Tibial nerve (tissue), 3 donors: ENCODE measurements at regions not wholly inside any gene's neighbourhood (a gene's known extent, or its start where the extent isn't known, plus 50 kb on each side); places are given as distances from the start of the nearest gene placed in this dataset.

ENCODE experiments used
- POLR2A ChIP-seq, 2 donors: fragments of 450-650 bp; IDR thresholded peaks; one replicate each; pipeline ENCODE4 v1.6.1; 2017; ENCODE audit warnings: antibody characterized with exemption in 2 of 2, mild to moderate bottlenecking in 2 of 2, moderate library complexity in 2 of 2
- TF ChIP-seq, protein P1 (sequence below), 5 experiments: fragments of 200-600 bp in 3 of 5; fragments of 450-650 bp in 2 of 5; sonication (generic) in 3 of 5; IDR thresholded peaks; one replicate each; pipeline ENCODE4 v1.5.1; 2016 to 2019; ENCODE audit warnings: antibody characterized with exemption in 5 of 5, mild to moderate bottlenecking in 3 of 5, moderate library complexity in 2 of 5

DNA sequence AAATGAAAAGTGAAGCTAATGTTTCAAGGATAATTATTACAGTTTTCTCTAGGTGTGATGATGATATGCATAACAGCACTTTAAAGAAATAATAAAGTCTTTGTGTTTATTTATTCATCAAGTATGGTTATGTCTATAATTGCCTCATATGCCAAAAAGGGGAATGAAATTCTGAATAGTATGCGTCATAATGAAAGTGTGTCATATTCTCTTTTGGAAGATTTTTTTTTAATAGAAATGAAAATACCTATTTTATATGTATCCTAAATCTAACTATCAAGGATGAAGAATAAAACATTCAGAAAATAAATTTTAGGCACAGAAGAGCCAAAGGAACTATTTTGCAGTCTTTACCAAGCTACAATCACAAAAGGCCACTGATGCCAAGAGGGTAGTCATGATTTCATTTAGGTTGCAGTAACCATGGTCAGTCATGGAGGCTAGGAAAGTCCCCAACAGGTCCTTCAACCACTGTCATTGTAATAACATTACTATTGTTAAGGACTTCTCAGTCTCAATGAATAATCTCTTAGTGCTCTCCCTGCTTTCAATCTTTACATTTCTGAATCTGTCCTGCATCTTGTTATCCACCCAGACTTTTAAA lies 712.5 kb downstream of the DCDC2C start:
- TF ChIP-seq, protein P1, sequence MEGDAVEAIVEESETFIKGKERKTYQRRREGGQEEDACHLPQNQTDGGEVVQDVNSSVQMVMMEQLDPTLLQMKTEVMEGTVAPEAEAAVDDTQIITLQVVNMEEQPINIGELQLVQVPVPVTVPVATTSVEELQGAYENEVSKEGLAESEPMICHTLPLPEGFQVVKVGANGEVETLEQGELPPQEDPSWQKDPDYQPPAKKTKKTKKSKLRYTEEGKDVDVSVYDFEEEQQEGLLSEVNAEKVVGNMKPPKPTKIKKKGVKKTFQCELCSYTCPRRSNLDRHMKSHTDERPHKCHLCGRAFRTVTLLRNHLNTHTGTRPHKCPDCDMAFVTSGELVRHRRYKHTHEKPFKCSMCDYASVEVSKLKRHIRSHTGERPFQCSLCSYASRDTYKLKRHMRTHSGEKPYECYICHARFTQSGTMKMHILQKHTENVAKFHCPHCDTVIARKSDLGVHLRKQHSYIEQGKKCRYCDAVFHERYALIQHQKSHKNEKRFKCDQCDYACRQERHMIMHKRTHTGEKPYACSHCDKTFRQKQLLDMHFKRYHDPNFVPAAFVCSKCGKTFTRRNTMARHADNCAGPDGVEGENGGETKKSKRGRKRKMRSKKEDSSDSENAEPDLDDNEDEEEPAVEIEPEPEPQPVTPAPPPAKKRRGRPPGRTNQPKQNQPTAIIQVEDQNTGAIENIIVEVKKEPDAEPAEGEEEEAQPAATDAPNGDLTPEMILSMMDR (IDR thresholded peaks at IDR 0.05): no peak
- no peak for TF ChIP-seq POLR2A (IDR thresholded peaks at IDR 0.05)
